ENCODE measurements at regions not wholly inside any gene's neighbourhood (a gene's known extent, or its start where the extent isn't known, plus 50 kb on each side); places are given as distances from the start of the nearest gene placed in this dataset.

DNA sequence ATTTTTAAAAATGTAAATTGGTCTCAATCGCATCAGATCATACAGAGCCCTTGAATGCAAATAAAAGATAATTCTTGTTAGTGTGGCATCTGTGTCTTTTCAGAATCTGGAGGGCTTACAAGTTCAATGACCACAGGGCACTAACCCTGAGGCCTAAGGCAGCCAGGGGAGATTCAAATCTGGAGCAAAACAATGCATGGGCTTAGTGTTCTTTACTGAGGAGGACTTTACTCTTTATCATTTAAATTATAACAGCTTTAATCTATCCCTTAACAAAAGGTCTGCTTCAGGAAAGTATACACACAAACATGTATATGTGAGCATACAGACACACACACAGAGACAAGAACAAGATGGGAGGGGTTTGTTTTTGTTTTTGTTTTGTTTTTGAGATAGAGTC is 51.0 kb upstream of the NSUN7 start:
- peaks cover 10% of the 10 kb centered on the region for H3K27me3 ChIP-seq (ENCODE audit: control insufficient read depth, insufficient read depth, low read length)
- ChIA-PET POLR2A (no interaction called here), CTCF (no interaction called here)
- no peaks in the 10 kb centered on the region for H3K9me3 ChIP-seq (ENCODE audit: control insufficient read depth, insufficient read depth, low read length)
- no peak overlapping the region for H3K4me3 ChIP-seq (ENCODE audit: low read depth, low read length)
- H3K27ac ChIP-seq (ENCODE audit: low read depth, low read length) = no peak overlapping the region
- TF ChIP-seq CTCF (IDR thresholded peaks at IDR 0.05; ENCODE audit: low read depth, low read length) = no peak
- DNase-seq (ENCODE audit: low read depth, low spot score) = no peak

GRCh38 chr4:40699648-40700047 is 50.1 kb upstream of the NSUN7 start:
- Histone ChIP-seq H3K9me3 (ENCODE audit: control insufficient read depth, insufficient read depth, low read length) (no peaks in the 10 kb centered on the region), H3K27ac (ENCODE audit: low read depth, low read length) (no peak overlapping the region), H3K27me3 (ENCODE audit: control insufficient read depth, insufficient read depth, low read length) (peaks cover 2% of the 10 kb centered on the region), H3K4me3 (ENCODE audit: low read depth, low read length) (no peak overlapping the region)
- no peak for DNase-seq (ENCODE audit: low read depth, low spot score)
- CTCF ChIA-PET = no interaction called here
- TF ChIP-seq CTCF (IDR thresholded peaks at IDR 0.05; ENCODE audit: low read depth, low read length) = no peak
- POLR2A ChIA-PET = no interaction called here
